ENCODE measurements at regions not wholly inside any gene's neighbourhood (a gene's known extent, or its start where the extent isn't known, plus 50 kb on each side); places are given as distances from the start of the nearest gene placed in this dataset.

- TF ChIP-seq CTCF (IDR thresholded peaks at IDR 0.05) (no peak), POLR2A (IDR thresholded peaks at IDR 0.05) (no peak)
These were observed 198.6 kb downstream of the MSX2 start for GRCh38 chr5:174922955-174923354.

All from sigmoid colon (tissue), 3 donors.